ENCODE measurements at regions not wholly inside any gene's neighbourhood (a gene's known extent, or its start where the extent isn't known, plus 50 kb on each side); places are given as distances from the start of the nearest gene placed in this dataset.
"Not testable (repeated sequence)": the region's sequence is repeated elsewhere in the genome, so short reads cannot be mapped to it uniquely, and the experiment has no call there.

DNA sequence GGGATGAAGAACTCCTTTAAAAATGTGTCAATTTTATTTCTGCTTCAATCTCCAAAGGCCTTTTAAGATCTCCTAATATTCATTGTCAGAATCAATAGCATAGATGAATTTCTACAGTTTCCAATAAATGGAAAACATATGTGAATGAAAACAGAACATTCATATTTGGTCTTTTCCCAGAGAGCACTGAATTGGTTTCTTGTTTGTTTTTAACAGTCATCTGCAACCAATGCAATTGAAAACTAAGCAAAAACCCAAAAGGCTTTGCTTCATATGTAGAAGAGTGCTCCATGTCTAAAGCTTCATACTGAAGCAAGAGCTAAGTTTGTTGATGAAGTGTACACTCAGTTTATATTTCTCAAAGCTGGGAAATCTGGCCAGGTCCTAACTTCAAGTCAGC, 426.5 kb upstream of the CDIN1 start:
- Mint-ChIP-seq H3K36me3 (no peaks in the 10 kb centered on the region), H3K4me3 (no peak overlapping the region)
- POLR2A ChIA-PET: no interaction called here

DNA sequence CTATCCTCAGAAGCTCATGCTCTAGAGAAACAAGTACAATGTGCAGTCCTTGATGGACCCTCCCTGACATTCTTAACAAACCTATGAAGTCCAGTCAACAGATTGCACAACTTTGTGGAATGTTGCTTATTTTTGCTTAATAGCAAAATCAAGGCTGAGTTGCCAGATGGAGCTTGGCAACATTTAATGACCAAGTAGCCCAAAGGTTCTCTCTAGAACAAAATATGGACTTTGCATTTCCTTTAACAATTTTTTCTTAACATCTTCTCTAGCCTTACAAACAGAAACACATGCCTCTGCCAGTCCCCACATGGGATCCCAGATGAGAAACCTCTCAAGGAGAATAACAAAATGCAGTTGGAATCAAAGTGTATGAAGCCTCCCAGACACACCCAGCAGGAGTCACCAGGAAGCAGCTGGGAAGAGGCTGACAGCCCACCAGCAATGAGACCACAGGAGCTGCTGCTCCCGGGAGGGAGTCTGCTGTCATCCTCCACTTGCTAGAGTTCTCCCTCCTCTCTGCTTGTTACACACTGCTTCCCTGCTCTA, 422.5 kb upstream of the CDIN1 start:
- Mint-ChIP-seq H3K9me3 (peaks cover 2% of the 10 kb centered on the region), H3K4me3 (no peak overlapping the region), H3K27me3 (no peaks in the 10 kb centered on the region), H3K4me1 (ENCODE audit: low read depth) (no peaks in the 10 kb centered on the region), H3K27ac (no peak overlapping the region), H3K36me3 (no peaks in the 10 kb centered on the region)
- CTCF ChIA-PET: no interaction called here
- DNase-seq: no peak
- intact Hi-C loops (cut with micrococcal nuclease): no loop called here
- POLR2A ChIA-PET: no interaction called here

More for the DNA sequence above, 426.5 kb upstream of the CDIN1 start:
- no peaks in the 10 kb centered on the region for H3K27me3 Mint-ChIP-seq
- CTCF ChIA-PET: no interaction called here
- intact Hi-C loops (cut with micrococcal nuclease): no loop called here
- no peaks in the 10 kb centered on the region for H3K4me1 Mint-ChIP-seq (ENCODE audit: low read depth)
- DNase-seq: no peak
- peaks cover 13% of the 10 kb centered on the region for H3K9me3 Mint-ChIP-seq
- H3K27ac Mint-ChIP-seq: no peak overlapping the region

DNA sequence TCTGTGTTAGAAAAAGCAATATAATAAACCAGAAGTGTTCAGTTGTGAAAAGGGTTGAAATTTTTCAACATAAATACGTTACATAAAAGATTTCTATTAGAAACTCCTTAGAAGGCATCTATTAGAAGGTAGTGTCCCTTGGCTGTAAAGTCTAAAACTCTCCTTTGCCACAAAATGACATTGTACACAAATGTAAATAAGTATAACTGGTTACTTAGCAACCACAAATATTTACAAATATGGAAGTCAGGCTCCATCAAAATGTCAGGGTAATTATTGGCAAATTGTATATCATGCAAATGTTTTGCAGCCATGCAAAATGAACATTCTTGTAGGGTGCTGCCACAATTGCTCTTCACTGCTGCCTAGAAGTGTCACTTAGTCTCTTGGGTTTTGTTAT, 419.1 kb upstream of the CDIN1 start:
- CTCF ChIA-PET: no interaction called here
- no peak overlapping the region for H3K4me3 Mint-ChIP-seq
- no peak for DNase-seq
- no peak overlapping the region for H3K27ac Mint-ChIP-seq
- POLR2A ChIA-PET: no interaction called here
- no peaks in the 10 kb centered on the region for H3K4me1 Mint-ChIP-seq (ENCODE audit: low read depth)
- intact Hi-C loops (cut with micrococcal nuclease): no loop called here
- no peaks in the 10 kb centered on the region for H3K36me3 Mint-ChIP-seq
- no peaks in the 10 kb centered on the region for H3K27me3 Mint-ChIP-seq
- H3K9me3 Mint-ChIP-seq: peaks cover 11% of the 10 kb centered on the region

GRCh38 chr15:36161108-36161507, 418.3 kb upstream of the CDIN1 start:
- Mint-ChIP-seq H3K27ac (no peak overlapping the region), H3K27me3 (no peaks in the 10 kb centered on the region), H3K4me1 (ENCODE audit: low read depth) (no peaks in the 10 kb centered on the region), H3K36me3 (no peaks in the 10 kb centered on the region), H3K4me3 (no peak overlapping the region), H3K9me3 (peaks cover 8% of the 10 kb centered on the region)
- DNase-seq: no peak
- ChIA-PET POLR2A (no interaction called here), CTCF (no interaction called here)
- intact Hi-C loops (cut with micrococcal nuclease): no loop called here

DNA sequence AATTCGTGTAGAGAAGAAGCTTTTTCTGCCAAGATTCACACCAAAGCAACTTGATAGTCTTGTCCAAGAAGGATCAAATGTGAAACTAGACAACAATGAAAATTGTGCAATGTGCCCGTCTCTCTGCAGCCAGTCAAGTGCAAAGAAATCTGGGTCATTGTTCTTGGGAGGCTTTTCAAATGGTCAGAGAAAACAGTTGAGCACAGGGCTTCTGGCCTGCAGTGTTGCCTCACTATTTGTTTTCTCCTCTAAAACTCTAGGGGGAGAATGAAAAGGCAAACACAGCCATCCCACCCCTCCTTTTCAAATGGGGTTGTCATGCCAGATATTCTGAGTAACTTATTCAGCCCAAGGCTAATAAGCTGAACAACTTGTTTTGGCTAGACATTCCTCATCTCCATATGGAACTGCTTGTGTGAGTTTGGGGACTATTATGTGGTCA, 417.6 kb upstream of the CDIN1 start:
- Mint-ChIP-seq H3K4me1 (ENCODE audit: low read depth) (no peaks in the 10 kb centered on the region), H3K27ac (no peak overlapping the region)

GRCh38 chr15:36163983-36164382, 415.4 kb upstream of the CDIN1 start:
- H3K9me3 Mint-ChIP-seq; POLR2A ChIA-PET; H3K4me1 Mint-ChIP-seq (ENCODE audit: low read depth): not testable (repeated sequence)

More for the DNA sequence above, 417.6 kb upstream of the CDIN1 start:
- H3K36me3 Mint-ChIP-seq: no peaks in the 10 kb centered on the region
- DNase-seq: no peak
- H3K27me3 Mint-ChIP-seq: no peaks in the 10 kb centered on the region
- CTCF ChIA-PET: no interaction called here
- POLR2A ChIA-PET: no interaction called here
- peaks cover 8% of the 10 kb centered on the region for H3K9me3 Mint-ChIP-seq
- intact Hi-C loops (cut with micrococcal nuclease): no loop called here
- H3K4me3 Mint-ChIP-seq: no peak overlapping the region

DNA sequence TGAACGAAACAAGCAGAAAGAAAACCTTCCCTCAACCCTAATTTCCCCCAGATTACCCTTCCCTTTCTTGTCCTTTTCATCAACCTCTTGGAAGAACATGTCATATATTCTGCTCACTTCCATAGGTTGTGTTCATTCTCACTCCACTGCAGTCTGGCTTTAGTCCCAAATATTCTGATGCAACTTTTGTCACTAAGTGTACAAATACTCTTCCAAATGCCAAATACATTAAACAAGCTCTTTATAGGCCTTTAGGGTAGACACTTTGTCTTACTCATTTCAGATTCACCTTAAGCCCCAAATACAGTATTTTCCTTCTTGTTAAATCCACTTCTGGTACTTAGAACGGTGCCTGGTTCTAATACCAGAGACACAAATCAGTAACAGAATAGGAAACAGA, 406.5 kb upstream of the CDIN1 start:
- DNase-seq: no peak
- intact Hi-C loops (cut with micrococcal nuclease): no loop called here
- Mint-ChIP-seq H3K4me1 (ENCODE audit: low read depth) (no peaks in the 10 kb centered on the region), H3K4me3 (no peak overlapping the region), H3K36me3 (no peaks in the 10 kb centered on the region), H3K27ac (no peak overlapping the region), H3K9me3 (no peaks in the 10 kb centered on the region), H3K27me3 (no peaks in the 10 kb centered on the region)
- ChIA-PET CTCF (no interaction called here), POLR2A (no interaction called here)

More at GRCh38 chr15:36163983-36164382, 415.4 kb upstream of the CDIN1 start:
- H3K27me3 Mint-ChIP-seq; DNase-seq; H3K4me3 Mint-ChIP-seq; H3K36me3 Mint-ChIP-seq; CTCF ChIA-PET; intact Hi-C loops (cut with micrococcal nuclease); H3K27ac Mint-ChIP-seq: not testable (repeated sequence)

- Mint-ChIP-seq H3K4me1 (ENCODE audit: low read depth) (no peaks in the 10 kb centered on the region), H3K36me3 (no peaks in the 10 kb centered on the region), H3K27ac (no peak overlapping the region), H3K9me3 (peaks cover 3% of the 10 kb centered on the region), H3K4me3 (no peak overlapping the region), H3K27me3 (no peaks in the 10 kb centered on the region)
- CTCF ChIA-PET: no interaction called here
- intact Hi-C loops (cut with micrococcal nuclease): no loop called here
- POLR2A ChIA-PET: no interaction called here
- no peak for DNase-seq
These were observed 404.2 kb upstream of the CDIN1 start for GRCh38 chr15:36175186-36175740.

DNA sequence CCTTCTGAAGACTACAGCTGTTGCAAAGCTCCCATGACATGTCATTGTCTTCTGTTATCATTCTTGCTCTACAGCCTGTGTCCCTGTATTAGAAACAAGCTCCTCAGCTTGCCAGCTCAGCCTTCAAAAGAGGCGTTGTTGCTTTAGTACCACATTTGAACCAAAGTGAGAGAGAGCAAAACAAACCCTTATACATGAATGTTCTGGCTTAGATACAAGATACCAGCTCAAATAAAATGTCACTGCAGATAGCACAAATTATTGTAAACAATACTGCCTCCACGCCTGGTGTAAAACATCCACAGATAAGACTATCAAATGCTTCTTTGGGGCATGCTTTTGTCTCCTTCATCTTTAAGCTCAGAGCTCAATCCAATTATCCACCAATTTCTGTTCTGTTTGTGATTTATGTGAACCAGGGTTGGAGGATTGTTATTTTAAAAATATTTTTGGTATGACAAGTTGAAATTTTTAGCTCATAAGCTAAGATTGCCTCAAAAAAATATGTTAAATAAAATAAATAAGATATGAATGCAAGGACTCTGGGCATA, 403.6 kb upstream of the CDIN1 start:
- peaks cover 3% of the 10 kb centered on the region for H3K9me3 Mint-ChIP-seq
- H3K4me3 Mint-ChIP-seq: no peak overlapping the region
- DNase-seq: no peak
- H3K4me1 Mint-ChIP-seq (ENCODE audit: low read depth): no peaks in the 10 kb centered on the region
- POLR2A ChIA-PET: no interaction called here
- no peaks in the 10 kb centered on the region for H3K27me3 Mint-ChIP-seq
- H3K27ac Mint-ChIP-seq: no peak overlapping the region
- no peaks in the 10 kb centered on the region for H3K36me3 Mint-ChIP-seq
- CTCF ChIA-PET: no interaction called here
- intact Hi-C loops (cut with micrococcal nuclease): no loop called here

GRCh38 chr15:36177590-36178302, 401.7 kb upstream of the CDIN1 start:
- Mint-ChIP-seq H3K4me1 (ENCODE audit: low read depth) (no peaks in the 10 kb centered on the region), H3K27me3 (no peaks in the 10 kb centered on the region), H3K9me3 (peaks cover 3% of the 10 kb centered on the region), H3K4me3 (no peak overlapping the region), H3K36me3 (no peaks in the 10 kb centered on the region), H3K27ac (no peak overlapping the region)
- no peak for DNase-seq
- CTCF ChIA-PET: no interaction called here
- POLR2A ChIA-PET: no interaction called here
- intact Hi-C loops (cut with micrococcal nuclease): no loop called here

- H3K36me3 Mint-ChIP-seq: no peaks in the 10 kb centered on the region
- peaks cover 3% of the 10 kb centered on the region for H3K9me3 Mint-ChIP-seq
- H3K27ac Mint-ChIP-seq: no peak overlapping the region
These were observed 401.2 kb upstream of the CDIN1 start for GRCh38 chr15:36178303-36178633.

DNA sequence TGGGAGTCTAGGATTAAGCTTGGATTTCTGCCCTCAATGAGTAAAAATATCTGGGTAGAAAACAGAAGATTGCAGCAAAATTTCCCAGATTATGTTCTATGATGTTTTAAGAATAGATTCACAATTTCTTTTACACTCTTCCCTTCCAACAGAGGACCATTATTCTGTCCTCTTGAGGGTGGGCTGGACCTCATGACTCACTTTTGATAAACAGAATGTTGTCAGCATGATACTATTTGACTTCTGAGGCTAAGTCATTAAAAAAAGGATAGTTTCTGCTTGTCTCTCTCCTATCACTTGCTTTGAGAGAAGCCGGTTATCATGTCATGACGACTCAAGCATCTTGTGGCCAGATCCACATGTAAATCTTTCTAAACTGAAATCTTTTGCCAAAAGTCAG, 396.2 kb upstream of the CDIN1 start:
- Mint-ChIP-seq H3K27me3 (no peaks in the 10 kb centered on the region), H3K4me3 (no peak overlapping the region), H3K4me1 (ENCODE audit: low read depth) (no peaks in the 10 kb centered on the region), H3K9me3 (peaks cover 3% of the 10 kb centered on the region), H3K36me3 (no peaks in the 10 kb centered on the region), H3K27ac (no peak overlapping the region)
- intact Hi-C loops (cut with micrococcal nuclease): no loop called here
- ChIA-PET CTCF (no interaction called here), POLR2A (no interaction called here)
- no peak for DNase-seq

More at GRCh38 chr15:36178303-36178633, 401.2 kb upstream of the CDIN1 start:
- Mint-ChIP-seq H3K4me1 (ENCODE audit: low read depth) (no peaks in the 10 kb centered on the region), H3K4me3 (no peak overlapping the region), H3K27me3 (no peaks in the 10 kb centered on the region)
- CTCF ChIA-PET: no interaction called here
- DNase-seq: no peak
- intact Hi-C loops (cut with micrococcal nuclease): no loop called here
- POLR2A ChIA-PET: no interaction called here

- DNase-seq: no peak
- Mint-ChIP-seq H3K27me3 (no peaks in the 10 kb centered on the region), H3K4me1 (ENCODE audit: low read depth) (no peaks in the 10 kb centered on the region), H3K36me3 (no peaks in the 10 kb centered on the region), H3K27ac (no peak overlapping the region), H3K4me3 (no peak overlapping the region), H3K9me3 (no peaks in the 10 kb centered on the region)
- CTCF ChIA-PET: no interaction called here
- POLR2A ChIA-PET: no interaction called here
- intact Hi-C loops (cut with micrococcal nuclease): no loop called here
These were observed 394.0 kb upstream of the CDIN1 start for GRCh38 chr15:36185438-36185837.

All from activated CD4-positive, alpha-beta memory T cell treated with anti-CD3 and anti-CD28 coated beads for 36 hours (primary cell).